ENCODE measurements at regions not wholly inside any gene's neighbourhood (a gene's known extent, or its start where the extent isn't known, plus 50 kb on each side); places are given as distances from the start of the nearest gene placed in this dataset.

DNA sequence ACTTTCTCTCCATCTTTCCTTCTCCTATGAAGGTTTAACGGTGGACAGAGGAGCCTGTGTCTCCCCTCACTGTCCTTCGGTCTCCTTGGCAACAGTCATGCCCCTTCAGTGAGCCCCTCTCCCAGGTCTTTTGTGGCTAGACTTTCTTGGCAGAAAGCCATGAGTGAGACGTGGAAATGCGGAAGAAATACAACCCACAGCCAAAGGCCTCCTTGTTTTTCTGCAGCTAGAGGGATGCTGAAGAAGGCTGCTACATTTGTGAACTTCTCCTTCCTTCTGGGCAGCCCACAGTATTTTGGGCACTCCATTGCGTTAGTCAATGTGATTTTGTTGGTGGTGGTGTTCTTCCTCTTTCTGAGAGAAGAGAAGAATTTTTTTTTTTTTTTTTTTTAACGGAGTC is 333.7 kb upstream of the PODXL start:
- H3K27ac ChIP-seq (replicated peaks): peak overlapping the region; percentile 21; the same call in 1 of the 2 replicates
- no peaks in the 10 kb centered on the region for H3K27me3 ChIP-seq (ENCODE audit: insufficient read depth, poor library complexity, severe bottlenecking)
- H3K4me3 ChIP-seq (replicated peaks; ENCODE audit: insufficient read depth, low read length): no peak overlapping the region

DNA sequence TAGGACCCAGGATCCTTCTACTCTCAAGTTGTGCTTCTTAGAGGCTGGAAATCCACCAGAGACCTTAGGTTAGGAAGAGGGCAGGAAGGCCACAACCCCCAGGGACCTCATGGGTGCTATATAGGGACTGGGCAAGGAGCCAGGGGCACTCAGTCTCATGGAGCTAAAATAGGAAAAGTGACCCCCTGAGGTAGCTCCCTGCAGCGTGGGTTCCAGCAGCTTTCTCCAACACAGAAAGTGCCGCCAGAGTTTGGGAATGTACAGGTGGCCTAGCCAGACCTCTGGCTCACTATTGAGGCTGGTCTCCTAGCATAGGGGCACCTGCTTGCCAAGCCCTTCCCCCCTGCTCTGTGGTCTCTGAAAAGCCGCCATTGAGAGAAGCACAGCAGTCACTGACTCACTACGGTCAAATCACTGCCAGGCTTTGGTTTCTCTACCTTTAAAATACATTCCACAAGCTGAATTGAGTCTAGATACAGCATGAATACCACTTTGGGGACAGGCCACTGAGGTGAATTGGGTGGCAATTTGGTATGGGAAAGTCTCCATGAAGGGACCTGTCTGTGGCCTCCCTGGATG is 333.2 kb upstream of the PODXL start:
- TF ChIP-seq, protein P1, sequence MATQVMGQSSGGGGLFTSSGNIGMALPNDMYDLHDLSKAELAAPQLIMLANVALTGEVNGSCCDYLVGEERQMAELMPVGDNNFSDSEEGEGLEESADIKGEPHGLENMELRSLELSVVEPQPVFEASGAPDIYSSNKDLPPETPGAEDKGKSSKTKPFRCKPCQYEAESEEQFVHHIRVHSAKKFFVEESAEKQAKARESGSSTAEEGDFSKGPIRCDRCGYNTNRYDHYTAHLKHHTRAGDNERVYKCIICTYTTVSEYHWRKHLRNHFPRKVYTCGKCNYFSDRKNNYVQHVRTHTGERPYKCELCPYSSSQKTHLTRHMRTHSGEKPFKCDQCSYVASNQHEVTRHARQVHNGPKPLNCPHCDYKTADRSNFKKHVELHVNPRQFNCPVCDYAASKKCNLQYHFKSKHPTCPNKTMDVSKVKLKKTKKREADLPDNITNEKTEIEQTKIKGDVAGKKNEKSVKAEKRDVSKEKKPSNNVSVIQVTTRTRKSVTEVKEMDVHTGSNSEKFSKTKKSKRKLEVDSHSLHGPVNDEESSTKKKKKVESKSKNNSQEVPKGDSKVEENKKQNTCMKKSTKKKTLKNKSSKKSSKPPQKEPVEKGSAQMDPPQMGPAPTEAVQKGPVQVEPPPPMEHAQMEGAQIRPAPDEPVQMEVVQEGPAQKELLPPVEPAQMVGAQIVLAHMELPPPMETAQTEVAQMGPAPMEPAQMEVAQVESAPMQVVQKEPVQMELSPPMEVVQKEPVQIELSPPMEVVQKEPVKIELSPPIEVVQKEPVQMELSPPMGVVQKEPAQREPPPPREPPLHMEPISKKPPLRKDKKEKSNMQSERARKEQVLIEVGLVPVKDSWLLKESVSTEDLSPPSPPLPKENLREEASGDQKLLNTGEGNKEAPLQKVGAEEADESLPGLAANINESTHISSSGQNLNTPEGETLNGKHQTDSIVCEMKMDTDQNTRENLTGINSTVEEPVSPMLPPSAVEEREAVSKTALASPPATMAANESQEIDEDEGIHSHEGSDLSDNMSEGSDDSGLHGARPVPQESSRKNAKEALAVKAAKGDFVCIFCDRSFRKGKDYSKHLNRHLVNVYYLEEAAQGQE (IDR thresholded peaks at IDR 0.05; ENCODE audit: insufficient replicate concordance, low read depth): no peak
- no peak for TF ChIP-seq GABPA (IDR thresholded peaks at IDR 0.05; ENCODE audit: low read depth)
- TF ChIP-seq, protein P2, sequence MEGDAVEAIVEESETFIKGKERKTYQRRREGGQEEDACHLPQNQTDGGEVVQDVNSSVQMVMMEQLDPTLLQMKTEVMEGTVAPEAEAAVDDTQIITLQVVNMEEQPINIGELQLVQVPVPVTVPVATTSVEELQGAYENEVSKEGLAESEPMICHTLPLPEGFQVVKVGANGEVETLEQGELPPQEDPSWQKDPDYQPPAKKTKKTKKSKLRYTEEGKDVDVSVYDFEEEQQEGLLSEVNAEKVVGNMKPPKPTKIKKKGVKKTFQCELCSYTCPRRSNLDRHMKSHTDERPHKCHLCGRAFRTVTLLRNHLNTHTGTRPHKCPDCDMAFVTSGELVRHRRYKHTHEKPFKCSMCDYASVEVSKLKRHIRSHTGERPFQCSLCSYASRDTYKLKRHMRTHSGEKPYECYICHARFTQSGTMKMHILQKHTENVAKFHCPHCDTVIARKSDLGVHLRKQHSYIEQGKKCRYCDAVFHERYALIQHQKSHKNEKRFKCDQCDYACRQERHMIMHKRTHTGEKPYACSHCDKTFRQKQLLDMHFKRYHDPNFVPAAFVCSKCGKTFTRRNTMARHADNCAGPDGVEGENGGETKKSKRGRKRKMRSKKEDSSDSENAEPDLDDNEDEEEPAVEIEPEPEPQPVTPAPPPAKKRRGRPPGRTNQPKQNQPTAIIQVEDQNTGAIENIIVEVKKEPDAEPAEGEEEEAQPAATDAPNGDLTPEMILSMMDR (IDR thresholded peaks at IDR 0.05; ENCODE audit: insufficient read depth, low read length): no peak
- TF ChIP-seq POLR2AphosphoS5 (IDR thresholded peaks at IDR 0.05; ENCODE audit: low read depth): no peak
- TF ChIP-seq SPI1 (IDR thresholded peaks at IDR 0.05; ENCODE audit: borderline replicate concordance, low read depth): no peak
- H3K27ac ChIP-seq (replicated peaks): peak overlapping the region; percentile 21; the same call in 1 of the 2 replicates
- H3K27me3 ChIP-seq (ENCODE audit: insufficient read depth, poor library complexity, severe bottlenecking): no peaks in the 10 kb centered on the region
- DNase-seq (ENCODE audit: low read depth in 1 of 2, low spot score in 1 of 2): no peak
- H3K4me3 ChIP-seq (replicated peaks; ENCODE audit: insufficient read depth, low read length): no peak overlapping the region

More for the DNA sequence above, 333.7 kb upstream of the PODXL start:
- TF ChIP-seq, protein P2 (IDR thresholded peaks at IDR 0.05; ENCODE audit: insufficient read depth, low read length): no peak
- TF ChIP-seq SPI1 (IDR thresholded peaks at IDR 0.05; ENCODE audit: borderline replicate concordance, low read depth): peak; percentile 32; the same call in 1 of the 2 replicates
- TF ChIP-seq POLR2AphosphoS5 (IDR thresholded peaks at IDR 0.05; ENCODE audit: low read depth): no peak
- peak; percentile 10 to 84 for DNase-seq (ENCODE audit: low read depth in 1 of 2, low spot score in 1 of 2)

DNA sequence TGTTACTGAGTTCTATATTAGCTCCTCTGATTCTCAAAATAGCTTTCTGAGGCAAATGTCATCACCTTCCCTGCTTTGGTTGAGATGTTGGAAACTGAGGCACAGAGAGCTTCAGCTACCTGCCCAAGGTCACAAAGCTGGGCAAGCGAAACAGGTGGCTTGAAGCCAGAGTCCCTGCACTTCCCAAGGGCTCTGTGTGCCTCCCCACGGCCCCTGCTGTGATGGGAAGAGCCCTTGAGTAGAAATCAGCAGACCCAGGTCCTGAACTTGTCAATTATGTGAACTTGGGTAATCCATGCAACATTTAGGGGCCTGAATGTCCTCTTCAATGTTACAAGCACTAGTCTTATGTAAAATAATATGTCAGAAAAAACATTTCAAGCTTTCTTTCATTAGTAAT is 327.3 kb upstream of the PODXL start:
- Histone ChIP-seq H3K27me3 (ENCODE audit: insufficient read depth, poor library complexity, severe bottlenecking) (no peaks in the 10 kb centered on the region), H3K4me3 (replicated peaks; ENCODE audit: insufficient read depth, low read length) (no peak overlapping the region), H3K27ac (replicated peaks) (no peak overlapping the region)
- TF ChIP-seq POLR2AphosphoS5 (IDR thresholded peaks at IDR 0.05; ENCODE audit: low read depth) (no peak), SPI1 (IDR thresholded peaks at IDR 0.05; ENCODE audit: borderline replicate concordance, low read depth) (no peak), GABPA (IDR thresholded peaks at IDR 0.05; ENCODE audit: low read depth) (no peak)
- TF ChIP-seq, protein P2 (IDR thresholded peaks at IDR 0.05; ENCODE audit: insufficient read depth, low read length): no peak
- TF ChIP-seq, protein P1 (IDR thresholded peaks at IDR 0.05; ENCODE audit: insufficient replicate concordance, low read depth): no peak
- DNase-seq (ENCODE audit: low read depth in 1 of 2, low spot score in 1 of 2): no peak

DNA sequence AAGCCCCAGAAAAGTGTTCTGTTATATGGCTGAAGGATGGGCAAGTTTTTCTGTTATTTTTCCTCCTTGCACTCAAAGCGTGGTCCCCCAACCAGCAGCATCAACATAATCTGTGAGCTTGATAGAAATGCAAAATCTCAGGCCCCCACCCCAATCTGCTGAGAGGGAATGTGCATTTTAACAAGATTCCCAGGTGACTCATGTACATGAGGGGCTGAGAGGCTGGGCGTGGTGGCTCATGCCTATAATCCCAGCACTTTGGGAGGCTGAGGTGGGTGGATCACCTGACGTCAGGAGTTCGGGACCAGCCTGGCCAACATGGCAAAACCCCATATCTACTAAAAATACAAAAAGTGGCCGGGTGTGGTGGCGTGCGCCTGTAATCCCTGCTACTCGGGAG is 326.8 kb upstream of the PODXL start:
- Histone ChIP-seq H3K4me3 (replicated peaks; ENCODE audit: insufficient read depth, low read length) (no peak overlapping the region), H3K27me3 (ENCODE audit: insufficient read depth, poor library complexity, severe bottlenecking) (no peaks in the 10 kb centered on the region), H3K27ac (replicated peaks) (no peak overlapping the region)
- TF ChIP-seq POLR2AphosphoS5 (IDR thresholded peaks at IDR 0.05; ENCODE audit: low read depth): no peak
- no peak for TF ChIP-seq GABPA (IDR thresholded peaks at IDR 0.05; ENCODE audit: low read depth)
- no peak for TF ChIP-seq SPI1 (IDR thresholded peaks at IDR 0.05; ENCODE audit: borderline replicate concordance, low read depth)
- TF ChIP-seq, protein P2 (IDR thresholded peaks at IDR 0.05; ENCODE audit: insufficient read depth, low read length): no peak
- TF ChIP-seq, protein P1 (IDR thresholded peaks at IDR 0.05; ENCODE audit: insufficient replicate concordance, low read depth): no peak
- no peak for DNase-seq (ENCODE audit: low read depth in 1 of 2, low spot score in 1 of 2)
